Chondrocyte (in vitro differentiated cells): ENCODE measurements at regions not wholly inside any gene's neighbourhood (a gene's known extent, or its start where the extent isn't known, plus 50 kb on each side); places are given as distances from the start of the nearest gene placed in this dataset.

Experiments used
- DNase-seq: peaks from one replicate; pipeline ENCODE4 v3.0.0; 2021; ENCODE audit warnings: mixed read lengths, low spot score
- H3K27ac Mint-ChIP-seq: one replicate; pipeline ENCODE4 v1.8.0; 2021; ENCODE audit warnings: mild to moderate bottlenecking, moderate library complexity, mixed read lengths; ENCODE audit not compliant: unreplicated experiment
- H3K27me3 Mint-ChIP-seq: 2 replicates; pipeline ENCODE4 v1.8.0; 2021; ENCODE audit warnings: low read depth, mixed read lengths
- H3K36me3 Mint-ChIP-seq: 2 replicates; pipeline ENCODE4 v1.8.0; 2021; ENCODE audit warnings: low read depth, mixed read lengths
- H3K4me1 Mint-ChIP-seq: 2 replicates; pipeline ENCODE4 v1.8.0; 2021; ENCODE audit warnings: low read depth, mild to moderate bottlenecking, mixed read lengths
- H3K4me3 Mint-ChIP-seq: one replicate; pipeline ENCODE4 v1.8.0; 2021; ENCODE audit warnings: mild to moderate bottlenecking, moderate library complexity, mixed read lengths; ENCODE audit not compliant: unreplicated experiment
- H3K9me3 Mint-ChIP-seq: 2 replicates; pipeline ENCODE4 v1.8.0; 2021; ENCODE audit warnings: low read depth, mixed read lengths
- CTCF ChIP-seq: fragments of 200-600 bp; sonication (generic); IDR thresholded peaks from 2 replicates; pipeline ENCODE4 v1.5.0; 2021; ENCODE audit warnings: antibody characterized with exemption, mild to moderate bottlenecking, moderate library complexity

- H3K4me3 Mint-ChIP-seq = peak overlapping the region; percentile 3
- H3K27me3 Mint-ChIP-seq = peaks cover 72% of the 10 kb centered on the region
Measured at GRCh38 chr4:27085396-27085795, 224.8 kb downstream of the STIM2 start.

GRCh38 chr4:27087306-27088045 lies 226.8 kb downstream of the STIM2 start:
- H3K4me3 Mint-ChIP-seq = no peak overlapping the region
- H3K27ac Mint-ChIP-seq = no peak overlapping the region
- no peak for DNase-seq
- peaks cover 75% of the 10 kb centered on the region for H3K27me3 Mint-ChIP-seq
- no peaks in the 10 kb centered on the region for H3K9me3 Mint-ChIP-seq
- no peaks in the 10 kb centered on the region for H3K36me3 Mint-ChIP-seq
- peaks cover 12% of the 10 kb centered on the region for H3K4me1 Mint-ChIP-seq
- no peak for TF ChIP-seq CTCF

More at GRCh38 chr4:27085396-27085795, 224.8 kb downstream of the STIM2 start:
- Mint-ChIP-seq H3K36me3 (no peaks in the 10 kb centered on the region), H3K27ac (no peak overlapping the region), H3K4me1 (peaks cover 12% of the 10 kb centered on the region), H3K9me3 (no peaks in the 10 kb centered on the region)
- no peak for DNase-seq
- TF ChIP-seq CTCF = no peak

- Mint-ChIP-seq H3K27me3 (peaks cover 72% of the 10 kb centered on the region), H3K27ac (no peak overlapping the region), H3K36me3 (no peaks in the 10 kb centered on the region), H3K4me1 (peaks cover 12% of the 10 kb centered on the region), H3K9me3 (no peaks in the 10 kb centered on the region), H3K4me3 (no peak overlapping the region)
- no peak for TF ChIP-seq CTCF
- no peak for DNase-seq
Measured at GRCh38 chr4:27088491-27088890, 227.8 kb downstream of the STIM2 start.

GRCh38 chr4:27089186-27089585 lies 228.5 kb downstream of the STIM2 start:
- DNase-seq = no peak
- no peak for TF ChIP-seq CTCF
- peaks cover 12% of the 10 kb centered on the region for H3K4me1 Mint-ChIP-seq
- no peaks in the 10 kb centered on the region for H3K36me3 Mint-ChIP-seq
- no peaks in the 10 kb centered on the region for H3K9me3 Mint-ChIP-seq
- no peak overlapping the region for H3K27ac Mint-ChIP-seq
- no peak overlapping the region for H3K4me3 Mint-ChIP-seq
- H3K27me3 Mint-ChIP-seq = peaks cover 65% of the 10 kb centered on the region

- Mint-ChIP-seq H3K4me3 (no peak overlapping the region), H3K36me3 (no peaks in the 10 kb centered on the region), H3K9me3 (no peaks in the 10 kb centered on the region), H3K27ac (no peak overlapping the region), H3K4me1 (peaks cover 2% of the 10 kb centered on the region), H3K27me3 (peaks cover 54% of the 10 kb centered on the region)
- DNase-seq = no peak
- no peak for TF ChIP-seq CTCF
Measured at GRCh38 chr4:27090406-27090805, 229.8 kb downstream of the STIM2 start.
